Activated CD4-positive, alpha-beta T cell treated with anti-CD3 and anti-CD28 coated beads, Interleukin-2, amount 50 U/mL, for 48 hours (primary cell): ENCODE measurements at regions not wholly inside any gene's neighbourhood (a gene's known extent, or its start where the extent isn't known, plus 50 kb on each side); places are given as distances from the start of the nearest gene placed in this dataset.
A peak's percentile ranks its signal among the peaks of the same experiment; 100 is the strongest.

Source experiments
- DNase-seq, 2 experiments: peaks; one replicate each; pipeline ENCODE4 v3.0.0-alpha.2; 2020

DNA sequence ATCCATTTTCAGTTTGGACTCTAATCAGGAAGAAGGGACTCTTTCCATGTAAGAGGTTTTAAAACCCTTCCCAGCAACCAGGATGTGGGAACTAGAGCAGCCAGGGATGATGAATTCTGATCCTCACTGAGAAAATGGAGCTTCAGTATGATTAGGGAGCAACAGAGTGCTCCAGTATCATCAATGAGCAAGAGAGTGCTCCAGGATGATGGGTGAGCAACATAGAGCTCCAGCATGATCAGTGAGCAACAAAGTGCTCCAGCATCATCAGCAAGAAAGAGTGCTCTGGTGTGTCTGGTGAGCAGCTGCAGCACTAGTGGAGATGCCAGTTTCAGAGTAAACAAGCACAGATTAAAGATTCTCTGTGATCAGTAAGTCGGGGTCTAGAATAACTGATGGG is 106.4 kb upstream of the LPP start:
- no peak for DNase-seq

DNA sequence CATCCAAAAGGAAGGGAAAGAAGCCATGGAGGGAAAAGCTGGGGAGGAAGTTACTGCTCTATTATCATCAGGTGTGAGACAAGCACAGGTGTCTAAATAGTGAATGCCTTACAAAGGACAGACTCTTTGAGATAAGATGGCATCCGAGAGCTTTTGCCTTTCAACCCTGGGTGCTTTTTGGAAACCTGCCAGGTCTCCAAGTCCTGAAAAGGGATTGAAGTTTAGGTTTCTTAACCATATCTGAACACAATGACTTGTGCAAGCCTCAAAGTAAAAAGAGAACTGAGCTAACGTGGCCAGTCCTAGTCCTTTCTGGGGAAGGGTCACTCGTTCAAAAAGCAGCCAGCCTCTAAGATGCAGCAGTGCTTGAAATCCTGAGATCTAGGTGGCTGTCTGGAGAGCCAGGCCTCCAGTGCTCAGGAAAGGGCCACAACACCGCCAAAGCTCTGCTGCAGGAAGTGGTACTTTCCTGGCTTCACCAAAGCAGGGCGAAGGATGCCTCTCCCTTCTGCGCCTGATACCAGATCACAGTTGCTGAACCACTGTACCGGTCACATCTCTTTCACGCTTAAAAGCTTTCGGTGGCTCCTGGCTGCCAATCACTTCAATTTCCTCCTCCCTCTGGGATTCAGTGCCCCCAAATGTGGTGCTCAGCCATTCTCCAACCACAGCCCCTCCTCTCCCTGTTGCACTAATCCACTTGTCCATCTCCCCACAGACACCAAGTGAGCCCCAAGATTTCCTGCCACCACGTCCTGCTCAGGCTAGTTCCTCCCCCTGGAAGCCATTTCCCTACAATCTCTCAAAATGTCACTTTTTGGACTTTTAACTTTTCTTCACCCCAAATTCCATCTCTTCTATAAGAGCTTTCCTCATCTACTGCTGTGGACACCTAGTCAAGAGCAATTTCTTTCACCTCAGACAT is 104.1 kb upstream of the LPP start:
- peak; percentile 35 to 38 for DNase-seq

DNA sequence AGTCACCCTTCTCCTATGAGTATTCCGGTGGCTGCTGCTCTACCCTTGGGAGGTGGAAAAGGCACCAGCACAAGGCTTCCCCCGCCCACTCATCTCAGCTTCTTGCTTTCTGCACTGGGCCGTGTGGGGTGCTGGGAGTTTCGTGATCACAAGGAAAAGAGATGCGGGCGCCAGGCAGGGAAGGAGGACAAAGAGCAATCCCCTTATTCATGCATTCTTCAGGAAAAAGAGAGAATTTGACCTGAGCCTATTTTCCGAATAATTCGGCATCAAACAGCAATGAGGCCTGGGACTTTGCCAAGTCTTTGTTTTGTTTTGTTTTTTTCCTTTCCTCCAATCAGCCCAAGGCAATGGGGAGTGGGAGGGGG is 102.2 kb upstream of the LPP start:
- no peak for DNase-seq

DNA sequence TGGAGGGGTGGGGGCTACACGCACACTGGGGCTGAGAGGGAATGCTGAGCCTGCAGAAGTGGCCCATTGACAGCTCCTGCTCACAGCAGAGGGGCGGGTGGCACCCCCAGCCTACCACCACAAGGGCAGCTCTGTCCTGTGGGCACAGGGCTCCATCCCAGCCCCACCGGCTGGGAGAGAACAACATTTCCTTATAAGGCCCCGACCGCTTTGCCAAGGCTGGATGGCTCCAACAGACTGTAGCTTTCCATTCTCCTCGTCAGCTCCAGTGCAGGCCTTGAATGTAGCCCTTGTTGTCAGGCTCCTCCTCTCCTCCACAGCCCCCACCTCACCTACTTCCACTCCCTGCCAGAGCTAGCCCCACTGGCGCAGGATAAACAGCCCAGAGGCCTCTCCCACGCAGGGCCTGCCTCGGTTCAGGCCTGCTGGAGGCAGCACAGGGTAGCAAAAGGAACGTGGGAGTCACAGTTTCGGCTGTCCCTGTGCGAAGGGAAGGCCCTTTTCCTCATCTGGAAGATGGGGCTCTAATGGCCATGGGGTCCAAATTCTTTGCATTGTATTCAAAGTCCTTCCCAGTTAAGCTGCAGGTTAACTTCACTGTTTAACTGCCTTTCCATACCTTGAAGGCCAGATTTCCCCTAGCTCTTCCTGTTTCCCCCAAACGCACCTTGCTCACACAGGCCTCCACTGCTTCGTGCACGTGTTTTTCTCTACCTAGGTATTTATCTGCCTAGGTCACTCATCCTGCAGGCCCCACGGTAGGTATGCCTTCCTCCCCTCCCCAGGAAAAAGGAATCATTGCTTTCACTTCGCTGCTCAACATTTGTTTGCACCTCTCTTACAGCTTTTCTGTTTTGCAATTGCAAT is 101.6 kb upstream of the LPP start:
- DNase-seq = no peak

DNA sequence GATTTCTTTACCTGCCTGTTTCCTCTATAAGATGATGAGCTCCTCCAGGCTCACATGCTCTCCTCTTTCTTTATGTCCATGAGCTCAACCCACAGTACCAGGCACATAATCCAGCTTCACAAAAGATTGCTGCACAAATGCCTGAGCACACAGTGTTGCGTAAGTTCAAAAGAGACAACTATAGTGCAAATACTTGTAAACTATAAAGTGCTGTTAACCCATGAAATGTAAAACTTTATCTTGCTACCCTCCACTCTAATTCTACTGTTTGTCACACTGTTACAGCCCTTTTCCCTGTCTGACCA is 101.0 kb upstream of the LPP start:
- DNase-seq = no peak

DNA sequence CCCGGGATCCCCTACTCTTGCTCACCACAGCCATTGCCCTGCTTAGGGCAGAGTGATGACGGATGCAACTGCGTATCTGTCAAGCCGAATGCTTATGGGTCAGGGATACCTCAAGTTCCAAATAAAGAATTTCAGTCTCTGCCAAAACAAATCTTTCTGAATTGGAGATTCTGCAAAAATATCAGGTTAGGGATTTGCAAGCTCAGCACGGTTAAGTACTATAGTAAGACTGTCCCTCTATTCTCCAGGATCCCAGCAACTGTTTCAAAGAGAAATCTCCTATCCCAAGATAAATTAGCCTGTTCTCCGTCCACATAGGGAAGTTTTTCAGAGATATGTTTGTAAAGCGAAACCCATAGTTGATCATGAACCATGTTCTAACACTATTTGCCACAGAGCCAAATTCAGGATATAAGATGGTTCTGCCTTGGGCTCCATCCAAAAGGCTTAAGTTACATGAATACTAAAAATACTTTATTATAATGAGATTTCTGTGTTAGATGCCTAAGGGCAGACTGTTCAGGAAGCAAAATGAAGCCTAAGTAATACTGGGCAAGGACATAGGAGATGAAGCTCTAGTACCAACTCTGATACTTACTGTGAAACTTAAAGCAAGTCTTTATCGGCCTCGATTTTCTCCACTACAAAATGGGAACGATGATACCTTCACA is 100.1 kb upstream of the LPP start:
- no peak for DNase-seq

DNA sequence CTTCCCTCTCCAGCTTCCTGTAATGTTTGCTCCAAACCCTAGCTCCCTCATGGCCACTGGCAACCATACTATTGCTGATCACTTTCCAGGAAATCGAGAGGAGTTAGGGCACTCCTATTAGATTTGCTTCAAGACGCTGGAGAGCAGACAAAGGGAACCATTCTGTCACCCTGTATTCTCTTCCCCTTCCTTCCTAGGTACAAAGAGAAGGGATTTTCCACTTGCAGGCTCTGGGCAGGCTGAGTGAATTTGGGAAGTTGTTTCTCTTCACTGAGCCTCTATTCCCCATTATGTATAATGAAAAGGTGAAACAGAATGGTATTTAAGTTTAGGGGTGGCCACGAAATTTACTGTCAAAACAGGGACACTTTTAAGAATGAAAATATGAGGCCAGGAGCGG is 99.4 kb upstream of the LPP start:
- DNase-seq = no peak

DNA sequence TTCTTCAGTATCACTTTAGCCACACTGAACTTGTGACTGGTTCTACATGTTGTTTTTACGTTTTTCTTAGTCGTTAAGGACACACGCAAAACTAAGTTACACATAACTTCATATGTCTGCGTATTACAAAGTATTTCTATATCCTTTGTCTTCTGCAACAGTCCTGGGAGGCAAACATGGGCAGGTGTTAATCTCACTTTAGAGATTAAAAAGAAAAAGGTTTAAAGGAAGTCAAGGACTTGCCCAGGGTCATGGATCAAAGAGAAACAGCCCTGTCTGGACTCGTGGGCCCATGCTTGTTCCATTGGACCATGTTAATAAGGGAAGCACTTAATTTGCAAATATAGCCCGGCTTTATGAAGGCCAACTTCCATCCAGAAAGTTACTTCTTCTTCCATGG is 98.6 kb upstream of the LPP start:
- DNase-seq = no peak

DNA sequence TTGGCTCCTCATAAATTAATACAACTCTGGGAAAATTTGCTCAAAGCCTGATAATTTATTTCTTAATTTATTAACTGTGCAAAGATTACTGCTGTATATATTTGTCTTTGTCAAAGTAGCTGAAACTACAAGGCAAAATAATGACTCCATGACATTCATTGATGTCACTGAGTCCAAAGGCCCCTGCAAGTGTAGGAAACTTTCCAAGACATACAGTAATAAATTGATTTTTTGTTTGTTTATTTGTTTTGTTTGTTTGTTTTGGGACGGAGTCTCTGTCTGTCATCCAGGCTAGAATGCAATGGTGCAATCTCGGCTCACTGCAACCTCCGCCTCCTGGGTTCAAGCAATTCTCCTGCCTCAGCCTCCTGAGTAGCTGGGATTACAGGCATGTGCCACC is 96.8 kb upstream of the LPP start:
- no peak for DNase-seq

DNA sequence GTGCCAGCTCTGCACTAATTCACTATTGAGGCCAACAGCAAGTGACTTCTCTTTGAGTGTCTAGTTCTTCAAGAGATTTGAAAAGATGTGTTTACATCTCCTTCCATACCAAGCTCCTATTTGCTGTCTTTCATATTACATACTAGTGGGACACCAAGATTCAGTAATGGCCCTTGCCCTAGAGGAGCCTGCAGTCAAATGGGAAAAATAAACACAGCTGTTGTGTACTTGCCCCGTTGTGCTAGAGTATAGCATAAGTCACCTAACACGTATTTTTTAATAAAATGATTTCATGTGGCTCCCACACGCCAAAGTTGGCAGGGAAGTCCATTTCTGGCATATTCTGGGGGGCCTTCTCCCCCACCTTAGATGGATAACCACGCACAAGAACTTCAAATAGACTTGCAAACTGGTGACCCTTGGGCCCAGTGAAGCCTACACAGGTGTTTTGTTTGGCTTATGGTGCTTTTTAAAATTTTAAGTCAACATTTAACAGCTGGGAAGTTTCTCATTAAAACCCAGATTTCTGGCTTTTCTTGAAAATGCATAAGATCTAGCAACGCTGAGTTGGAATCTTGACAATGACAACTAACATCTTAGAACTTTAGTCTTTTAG is 95.3 kb upstream of the LPP start:
- DNase-seq = no peak

DNA sequence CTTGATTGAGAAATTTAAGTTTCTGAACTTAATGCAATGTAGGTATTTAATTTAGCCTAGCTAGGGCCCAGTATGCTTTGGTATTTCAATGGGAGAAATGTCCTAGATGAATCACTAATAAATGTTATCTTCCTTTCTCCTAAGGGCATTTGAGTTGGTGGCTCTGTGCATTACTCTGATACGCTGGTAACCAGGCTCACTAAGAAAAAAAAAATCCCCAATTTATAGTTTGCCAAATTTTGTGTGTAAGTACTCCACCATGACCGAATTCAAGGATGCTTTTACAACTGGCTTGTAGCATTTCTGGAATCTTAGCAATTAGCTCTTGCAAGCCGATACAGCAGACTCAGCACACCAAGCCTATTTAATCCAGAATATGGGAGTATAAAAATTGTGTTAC is 94.6 kb upstream of the LPP start:
- DNase-seq = no peak

DNA sequence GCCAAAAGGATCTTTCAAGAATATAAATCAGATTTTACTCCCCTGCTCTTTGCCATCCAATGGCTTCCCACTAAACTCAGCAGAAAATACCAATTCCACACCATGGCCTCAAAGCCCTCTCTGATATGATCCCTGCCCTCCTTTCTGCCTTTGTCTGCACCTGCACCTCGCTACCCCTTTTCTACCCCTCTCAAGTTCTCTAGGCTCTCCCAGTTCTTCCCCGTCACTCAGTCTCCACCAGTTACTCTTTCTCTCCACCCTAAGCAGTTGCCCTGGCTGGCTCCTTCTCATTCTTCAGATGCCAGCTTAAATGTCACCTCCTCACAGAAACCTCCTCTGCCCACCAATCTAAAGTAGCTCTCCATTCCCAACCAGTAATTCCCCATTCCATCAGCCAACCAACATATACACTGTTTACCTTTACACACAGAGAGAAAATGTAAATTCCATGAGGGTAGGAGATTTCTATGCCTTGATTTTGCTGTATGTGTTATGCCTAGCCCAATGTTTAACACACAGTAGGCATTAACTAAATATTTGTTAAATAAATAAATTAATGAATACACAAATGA is 93.6 kb upstream of the LPP start:
- no peak for DNase-seq

DNA sequence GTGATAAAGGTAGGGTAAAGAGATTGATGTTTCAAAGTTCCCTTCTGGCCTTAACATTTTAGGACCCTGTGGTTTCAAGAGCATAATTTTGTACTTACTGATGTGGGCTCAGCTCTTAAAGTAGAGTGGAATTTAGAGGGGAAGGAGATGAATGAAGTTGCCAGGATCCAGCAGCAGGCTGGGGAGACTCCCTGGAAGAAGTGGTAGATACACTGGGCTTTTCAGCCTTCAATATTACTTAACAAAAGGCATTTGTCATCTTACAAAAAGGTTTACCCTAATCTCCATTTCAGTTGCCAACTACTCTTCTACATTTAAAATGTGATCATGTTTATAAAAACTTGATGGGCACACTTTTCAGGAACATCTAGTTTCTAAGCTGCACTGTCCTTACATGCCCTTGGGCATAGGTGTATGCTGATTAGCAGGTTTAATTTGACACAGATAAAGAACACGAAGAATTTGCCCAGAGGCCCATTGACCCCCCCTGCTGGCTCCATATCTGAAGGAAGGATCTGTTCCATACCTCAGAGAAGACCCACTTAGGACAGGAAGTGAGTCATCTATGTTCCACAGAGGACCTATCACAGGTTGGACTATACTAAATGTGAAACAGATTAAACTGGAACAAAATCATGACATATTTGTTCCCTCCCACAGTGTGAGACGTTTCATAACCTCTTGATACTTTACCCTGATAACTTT is 93.0 kb upstream of the LPP start:
- peak; percentile 59 to 74 for DNase-seq

DNA sequence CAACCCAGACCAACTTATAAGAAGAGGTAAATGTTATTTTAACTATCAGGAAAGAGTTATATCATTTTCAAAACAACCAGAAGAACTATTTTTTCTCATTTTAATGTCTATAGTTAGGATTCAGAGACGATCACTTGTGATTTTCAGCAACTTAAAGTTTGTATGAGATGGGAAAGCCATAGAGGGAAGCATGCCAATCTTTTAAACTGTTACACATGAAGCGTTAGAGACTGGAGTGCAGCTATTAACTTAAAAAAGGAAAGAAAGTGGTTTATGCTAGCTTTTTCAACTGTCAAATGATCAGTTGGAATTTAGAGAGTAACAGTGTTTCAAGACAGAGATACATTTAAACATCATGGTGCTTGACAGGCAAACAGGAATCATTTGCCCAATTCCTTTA is 91.7 kb upstream of the LPP start:
- DNase-seq = no peak

DNA sequence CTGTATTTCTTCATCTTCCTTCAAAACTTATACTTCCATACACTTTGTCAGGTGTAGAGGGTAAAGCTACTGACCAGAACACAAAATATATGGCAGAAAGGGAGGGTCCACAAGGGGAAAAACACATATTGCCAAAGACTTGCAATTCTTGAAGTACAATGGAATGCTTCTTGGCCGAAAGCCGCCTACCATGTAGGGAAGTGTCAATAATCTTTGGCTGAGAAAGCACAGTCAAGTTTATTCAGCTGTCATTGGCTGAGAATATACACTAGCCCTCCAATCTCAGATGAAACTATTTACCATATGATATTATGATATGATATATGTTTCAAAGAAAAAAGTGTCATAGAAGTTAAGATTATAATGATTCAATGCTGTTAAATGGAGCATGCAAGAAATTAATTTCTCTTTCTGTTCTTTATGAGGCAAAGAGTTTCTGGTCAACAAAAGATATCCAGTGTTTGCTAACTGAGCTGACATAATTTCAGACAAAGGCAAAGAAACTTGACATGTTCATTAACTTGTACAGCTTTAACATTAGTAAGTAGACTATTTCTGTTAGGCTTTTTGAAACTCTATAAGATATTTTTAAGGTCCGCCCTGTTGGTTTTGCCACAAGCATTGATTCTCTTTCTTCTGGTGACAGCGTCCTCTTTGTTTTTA is 89.0 kb upstream of the LPP start:
- no peak for DNase-seq

DNA sequence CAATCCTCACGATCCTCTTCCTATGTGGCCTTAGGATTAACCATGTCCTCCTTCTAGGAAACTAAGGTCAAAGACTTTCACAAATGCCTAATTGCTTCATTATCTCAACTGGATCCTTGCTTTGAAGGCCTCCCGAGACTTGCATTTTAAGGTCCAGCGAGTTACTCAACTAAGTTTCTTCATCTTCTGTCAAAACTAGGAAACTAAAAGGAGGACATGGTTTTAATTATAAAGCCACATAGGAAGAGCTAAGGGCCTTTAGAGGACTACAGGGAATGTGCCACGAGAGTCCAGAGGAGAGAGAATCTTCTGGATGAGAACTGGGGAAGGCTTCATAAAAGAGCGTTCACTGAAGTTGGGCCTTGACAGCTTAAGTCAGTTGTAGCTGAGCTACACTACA is 87.8 kb upstream of the LPP start:
- no peak for DNase-seq

DNA sequence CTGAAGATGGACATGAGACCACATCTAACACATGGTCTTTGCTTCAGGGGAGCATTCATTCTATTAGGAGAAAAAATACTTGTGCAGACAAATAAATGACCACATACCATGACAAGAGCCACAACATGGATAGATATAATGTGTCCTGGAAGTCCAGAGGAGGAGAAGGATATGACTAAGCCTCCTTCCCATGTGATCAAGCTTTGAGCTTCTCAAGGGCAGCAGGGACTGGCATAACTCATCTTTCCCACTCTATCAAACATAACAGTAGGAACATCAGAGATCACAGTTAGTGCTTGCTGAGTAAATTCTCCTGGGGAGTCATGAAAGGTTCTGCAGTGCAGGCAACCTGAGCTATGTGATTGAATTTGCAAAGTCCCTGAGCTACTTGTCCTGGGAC is 86.0 kb upstream of the LPP start:
- DNase-seq = no peak

DNA sequence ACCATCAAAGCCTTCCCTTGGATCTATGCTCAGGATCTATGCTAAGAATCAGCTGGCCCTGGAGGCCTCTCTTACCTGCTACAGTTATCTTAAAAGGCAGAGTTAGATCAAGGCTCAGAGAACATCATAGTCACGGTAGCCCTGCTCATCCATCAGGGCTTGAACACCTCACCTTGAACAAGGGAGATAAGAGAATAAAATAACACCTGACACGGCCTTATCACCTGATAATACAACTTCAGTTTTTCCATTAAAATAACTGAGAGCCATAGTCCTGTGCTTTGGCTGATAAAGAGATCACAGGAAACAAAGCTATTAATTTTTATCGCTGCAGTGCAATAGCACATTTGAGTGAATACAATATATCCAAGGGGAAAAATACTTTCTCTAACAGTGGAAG is 85.6 kb upstream of the LPP start:
- DNase-seq = no peak

DNA sequence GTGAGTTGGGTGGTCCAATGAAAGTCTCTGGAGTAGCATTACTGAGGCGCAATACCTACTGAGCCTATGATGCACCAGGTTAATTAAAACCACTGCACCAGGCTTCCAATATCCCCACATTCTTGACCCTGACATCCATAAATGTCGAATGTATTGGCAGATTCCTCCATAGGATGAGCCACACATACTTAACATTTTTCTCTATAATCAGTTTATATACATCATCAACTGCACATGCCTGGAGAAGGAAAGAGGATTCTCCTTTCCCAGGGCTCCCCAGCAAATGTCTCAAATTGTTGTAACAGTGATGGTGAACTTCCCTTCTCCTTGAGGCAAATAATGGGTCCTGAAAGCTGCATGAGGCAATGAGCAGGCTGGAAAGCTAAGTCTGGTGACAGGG is 82.3 kb upstream of the LPP start:
- no peak for DNase-seq

DNA sequence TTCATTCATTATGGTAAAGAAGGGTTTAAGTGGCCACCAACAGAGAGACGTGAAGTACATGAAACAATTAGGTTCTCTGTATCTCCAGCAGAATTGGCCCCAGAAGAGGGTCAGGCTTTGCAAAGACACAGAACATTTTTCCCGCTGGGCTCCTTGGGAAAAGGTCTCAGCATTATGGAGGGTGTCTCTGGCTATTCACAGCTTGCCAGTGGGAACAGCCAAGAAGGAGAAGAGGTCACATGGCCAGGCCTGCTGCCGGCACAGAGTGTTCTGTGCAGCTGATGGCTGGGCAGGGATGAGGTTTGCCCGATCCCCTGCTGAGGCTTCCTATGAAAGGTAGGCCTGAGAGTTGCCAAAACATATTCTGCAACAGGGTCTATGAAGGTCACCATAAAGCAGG is 77.8 kb upstream of the LPP start:
- no peak for DNase-seq

DNA sequence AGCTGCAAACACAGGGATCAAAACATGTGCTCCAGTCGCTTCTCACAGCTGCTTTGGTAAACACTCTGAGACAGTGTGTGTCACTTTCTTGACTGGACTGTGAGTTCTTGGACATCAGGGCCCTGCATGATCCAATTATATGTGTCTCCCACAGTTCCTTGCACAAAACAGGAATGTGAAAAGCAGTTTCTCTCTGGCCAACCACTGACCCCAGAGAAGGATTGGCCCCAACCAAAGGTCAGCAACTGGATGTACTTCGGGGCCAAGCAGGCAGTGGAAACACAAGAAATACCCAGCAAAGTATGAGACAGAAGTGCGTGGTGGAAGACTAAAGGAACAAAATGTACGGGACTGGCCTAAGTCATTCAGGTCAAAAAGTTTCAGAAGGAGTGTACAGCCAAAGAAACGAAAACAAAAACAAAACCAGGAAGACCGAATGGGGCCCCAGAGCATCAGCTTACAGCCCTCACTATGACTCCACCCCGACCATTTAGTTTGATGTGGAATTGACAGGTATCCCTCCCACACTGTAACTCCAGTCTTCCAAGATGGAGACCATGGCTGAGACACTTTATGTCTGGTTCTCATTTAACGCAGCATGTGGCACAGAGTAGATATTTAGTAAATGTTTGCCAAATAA is 76.7 kb upstream of the LPP start:
- no peak for DNase-seq
